Ishikawa (cell line): ENCODE measurements at regions not wholly inside any gene's neighbourhood (a gene's known extent, or its start where the extent isn't known, plus 50 kb on each side); places are given as distances from the start of the nearest gene placed in this dataset.

Experiments
- CEBPB ChIP-seq: IDR thresholded peaks from 2 replicates; pipeline ENCODE4 v1.6.1; 2012
- CREB1 ChIP-seq: IDR thresholded peaks from 2 replicates; pipeline ENCODE4 v1.6.1; 2012; ENCODE audit warnings: low read depth
- EGR1 ChIP-seq: IDR thresholded peaks from 2 replicates; pipeline ENCODE4 v1.6.1; 2012
- EP300 ChIP-seq: IDR thresholded peaks from 2 replicates; pipeline ENCODE4 v1.6.1; 2012; ENCODE audit warnings: borderline replicate concordance
- FOXM1 ChIP-seq: IDR thresholded peaks from 2 replicates; pipeline ENCODE4 v1.6.1; 2012; ENCODE audit warnings: low read depth, borderline replicate concordance
- NFIC ChIP-seq: IDR thresholded peaks from 2 replicates; pipeline ENCODE4 v1.6.1; 2012
- RAD21 ChIP-seq: IDR thresholded peaks from 2 replicates; pipeline ENCODE4 v1.6.1; 2012; ENCODE audit warnings: low read depth
- TAF1 ChIP-seq: IDR thresholded peaks from 2 replicates; pipeline ENCODE4 v1.6.1; 2012; ENCODE audit warnings: low read depth, mild to moderate bottlenecking
- TCF12 ChIP-seq: IDR thresholded peaks from 2 replicates; pipeline ENCODE4 v1.6.1; 2012; ENCODE audit warnings: low read depth
- TEAD4 ChIP-seq: IDR thresholded peaks from 2 replicates; pipeline ENCODE4 v1.6.1; 2012
- YY1 ChIP-seq: IDR thresholded peaks from 2 replicates; pipeline ENCODE4 v1.6.1; 2012; ENCODE audit warnings: low read depth
- ZBTB7A ChIP-seq: IDR thresholded peaks from 2 replicates; pipeline ENCODE4 v1.6.1; 2012; ENCODE audit warnings: low read depth
- TF ChIP-seq, protein P1 (sequence below): IDR thresholded peaks from 2 replicates; pipeline ENCODE4 v1.6.1; 2012
- TF ChIP-seq, protein P2 (sequence below): IDR thresholded peaks from 2 replicates; pipeline ENCODE4 v1.6.1; 2012
- TF ChIP-seq, protein P3 (sequence below): IDR thresholded peaks from 2 replicates; pipeline ENCODE4 v1.6.1; 2012; ENCODE audit warnings: low read depth, mild to moderate bottlenecking

DNA sequence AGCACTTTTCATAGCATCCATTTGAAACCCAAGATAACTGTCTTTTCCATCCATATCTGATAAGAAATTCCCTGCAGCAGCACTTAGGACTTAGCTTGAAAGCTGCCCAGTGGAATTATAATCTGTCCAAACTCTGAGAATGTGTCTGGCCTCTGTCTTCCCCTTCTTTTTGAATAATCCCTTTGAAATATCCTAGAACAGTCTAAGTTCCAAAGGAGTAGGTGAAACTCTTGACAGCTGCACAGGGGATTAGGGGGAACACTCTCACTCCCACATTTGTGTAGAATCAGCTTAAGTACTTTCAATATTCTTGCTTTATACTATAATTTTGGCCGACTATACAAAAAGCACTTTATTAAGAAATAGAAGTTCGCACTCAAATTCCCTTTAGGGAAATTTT is 157.7 kb downstream of the PAPSS1 start:
- TF ChIP-seq, protein P1, sequence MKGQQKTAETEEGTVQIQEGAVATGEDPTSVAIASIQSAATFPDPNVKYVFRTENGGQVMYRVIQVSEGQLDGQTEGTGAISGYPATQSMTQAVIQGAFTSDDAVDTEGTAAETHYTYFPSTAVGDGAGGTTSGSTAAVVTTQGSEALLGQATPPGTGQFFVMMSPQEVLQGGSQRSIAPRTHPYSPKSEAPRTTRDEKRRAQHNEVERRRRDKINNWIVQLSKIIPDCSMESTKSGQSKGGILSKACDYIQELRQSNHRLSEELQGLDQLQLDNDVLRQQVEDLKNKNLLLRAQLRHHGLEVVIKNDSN = no peak
- TF ChIP-seq CEBPB (no peak), ZBTB7A (no peak), YY1 (no peak), TCF12 (no peak), FOXM1 (no peak), TEAD4 (no peak), RAD21 (no peak), TAF1 (no peak), EGR1 (no peak), CREB1 (no peak), NFIC (no peak)
- TF ChIP-seq, protein P2, sequence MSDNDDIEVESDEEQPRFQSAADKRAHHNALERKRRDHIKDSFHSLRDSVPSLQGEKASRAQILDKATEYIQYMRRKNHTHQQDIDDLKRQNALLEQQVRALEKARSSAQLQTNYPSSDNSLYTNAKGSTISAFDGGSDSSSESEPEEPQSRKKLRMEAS = no peak
- TF ChIP-seq, protein P3, sequence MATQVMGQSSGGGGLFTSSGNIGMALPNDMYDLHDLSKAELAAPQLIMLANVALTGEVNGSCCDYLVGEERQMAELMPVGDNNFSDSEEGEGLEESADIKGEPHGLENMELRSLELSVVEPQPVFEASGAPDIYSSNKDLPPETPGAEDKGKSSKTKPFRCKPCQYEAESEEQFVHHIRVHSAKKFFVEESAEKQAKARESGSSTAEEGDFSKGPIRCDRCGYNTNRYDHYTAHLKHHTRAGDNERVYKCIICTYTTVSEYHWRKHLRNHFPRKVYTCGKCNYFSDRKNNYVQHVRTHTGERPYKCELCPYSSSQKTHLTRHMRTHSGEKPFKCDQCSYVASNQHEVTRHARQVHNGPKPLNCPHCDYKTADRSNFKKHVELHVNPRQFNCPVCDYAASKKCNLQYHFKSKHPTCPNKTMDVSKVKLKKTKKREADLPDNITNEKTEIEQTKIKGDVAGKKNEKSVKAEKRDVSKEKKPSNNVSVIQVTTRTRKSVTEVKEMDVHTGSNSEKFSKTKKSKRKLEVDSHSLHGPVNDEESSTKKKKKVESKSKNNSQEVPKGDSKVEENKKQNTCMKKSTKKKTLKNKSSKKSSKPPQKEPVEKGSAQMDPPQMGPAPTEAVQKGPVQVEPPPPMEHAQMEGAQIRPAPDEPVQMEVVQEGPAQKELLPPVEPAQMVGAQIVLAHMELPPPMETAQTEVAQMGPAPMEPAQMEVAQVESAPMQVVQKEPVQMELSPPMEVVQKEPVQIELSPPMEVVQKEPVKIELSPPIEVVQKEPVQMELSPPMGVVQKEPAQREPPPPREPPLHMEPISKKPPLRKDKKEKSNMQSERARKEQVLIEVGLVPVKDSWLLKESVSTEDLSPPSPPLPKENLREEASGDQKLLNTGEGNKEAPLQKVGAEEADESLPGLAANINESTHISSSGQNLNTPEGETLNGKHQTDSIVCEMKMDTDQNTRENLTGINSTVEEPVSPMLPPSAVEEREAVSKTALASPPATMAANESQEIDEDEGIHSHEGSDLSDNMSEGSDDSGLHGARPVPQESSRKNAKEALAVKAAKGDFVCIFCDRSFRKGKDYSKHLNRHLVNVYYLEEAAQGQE = no peak

DNA sequence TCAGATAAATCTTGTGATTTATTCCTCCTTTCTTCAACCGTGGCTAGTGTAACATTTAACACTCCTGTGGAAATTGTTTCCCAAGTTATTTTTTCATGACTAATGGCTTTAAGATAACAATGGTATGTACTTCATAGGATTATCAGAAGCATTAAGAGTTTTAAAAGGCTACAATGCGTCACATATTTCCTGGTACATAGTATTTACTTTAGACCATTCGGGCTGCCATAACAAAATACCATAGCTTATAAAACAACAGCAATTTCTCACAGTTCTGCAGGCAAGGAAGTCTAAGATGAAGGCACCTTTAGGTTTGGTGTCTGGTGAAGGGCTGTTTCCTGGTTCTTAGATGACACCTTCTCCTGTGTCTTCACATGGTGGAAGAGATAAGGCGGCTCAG is 158.6 kb downstream of the PAPSS1 start:
- no peak for TF ChIP-seq TAF1
- TF ChIP-seq CREB1 = no peak
- TF ChIP-seq CEBPB = no peak
- no peak for TF ChIP-seq ZBTB7A
- TF ChIP-seq, protein P2 = no peak
- TF ChIP-seq EGR1 = no peak
- no peak for TF ChIP-seq RAD21
- TF ChIP-seq, protein P3 = no peak
- TF ChIP-seq YY1 = no peak
- TF ChIP-seq TEAD4 = no peak
- TF ChIP-seq, protein P1 = no peak
- TF ChIP-seq FOXM1 = no peak
- TF ChIP-seq EP300 = no peak
- no peak for TF ChIP-seq NFIC
- no peak for TF ChIP-seq TCF12

DNA sequence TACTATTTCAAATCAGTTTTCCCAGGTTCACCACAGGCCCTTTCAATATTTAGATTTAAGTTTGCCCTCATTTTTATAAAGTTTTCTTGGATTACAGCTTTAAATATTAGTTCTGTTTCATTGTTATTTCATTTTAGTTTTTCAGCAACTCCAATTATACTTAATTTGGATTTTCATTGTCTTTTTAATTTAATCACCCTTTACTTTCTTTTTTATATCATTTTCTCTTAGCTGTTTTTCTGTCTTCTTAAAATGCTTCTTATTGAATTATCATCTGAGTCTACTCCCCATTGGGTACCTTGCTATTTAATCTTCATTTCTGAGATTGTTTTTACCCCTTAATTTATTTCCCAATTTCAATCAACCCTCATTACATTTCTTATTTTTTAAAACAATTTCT is 160.4 kb downstream of the PAPSS1 start:
- no peak for TF ChIP-seq EP300
- no peak for TF ChIP-seq YY1
- TF ChIP-seq CREB1 = no peak
- no peak for TF ChIP-seq EGR1
- TF ChIP-seq, protein P3 = no peak
- TF ChIP-seq NFIC = no peak
- TF ChIP-seq FOXM1 = no peak
- TF ChIP-seq, protein P2 = no peak
- TF ChIP-seq TAF1 = no peak
- no peak for TF ChIP-seq RAD21
- TF ChIP-seq, protein P1 = no peak
- TF ChIP-seq TCF12 = no peak
- TF ChIP-seq CEBPB = no peak

DNA sequence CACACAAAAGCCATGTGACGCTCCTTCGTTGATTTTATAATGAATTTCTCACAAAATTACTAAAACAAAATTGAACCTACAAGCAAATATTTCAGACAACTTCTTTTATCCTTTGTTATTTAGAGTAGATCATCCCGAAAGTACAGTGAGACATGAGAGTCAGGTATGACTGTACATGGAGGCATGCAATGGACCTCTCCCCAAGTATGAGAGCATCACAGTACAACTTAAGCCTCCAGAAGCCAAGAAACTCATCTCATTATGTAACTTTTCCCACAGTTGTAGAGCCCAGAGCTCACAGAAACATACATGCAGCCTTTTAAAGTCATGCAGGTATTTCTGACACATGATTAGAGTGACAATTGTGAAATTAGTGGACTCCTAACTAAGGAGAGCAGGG is 167.7 kb downstream of the PAPSS1 start:
- no peak for TF ChIP-seq ZBTB7A
- no peak for TF ChIP-seq EP300
- TF ChIP-seq TEAD4 = no peak
- no peak for TF ChIP-seq CEBPB
- TF ChIP-seq, protein P3 = no peak
- TF ChIP-seq, protein P1 = no peak
- TF ChIP-seq, protein P2 = no peak
- TF ChIP-seq YY1 = no peak
- TF ChIP-seq TCF12 = no peak
- TF ChIP-seq RAD21 = no peak
- no peak for TF ChIP-seq NFIC
- no peak for TF ChIP-seq TAF1
- no peak for TF ChIP-seq FOXM1
